ENCODE measurements at regions not wholly inside any gene's neighbourhood (a gene's known extent, or its start where the extent isn't known, plus 50 kb on each side); places are given as distances from the start of the nearest gene placed in this dataset.
"Not testable (repeated sequence)": the region's sequence is repeated elsewhere in the genome, so short reads cannot be mapped to it uniquely, and the experiment has no call there.

DNA sequence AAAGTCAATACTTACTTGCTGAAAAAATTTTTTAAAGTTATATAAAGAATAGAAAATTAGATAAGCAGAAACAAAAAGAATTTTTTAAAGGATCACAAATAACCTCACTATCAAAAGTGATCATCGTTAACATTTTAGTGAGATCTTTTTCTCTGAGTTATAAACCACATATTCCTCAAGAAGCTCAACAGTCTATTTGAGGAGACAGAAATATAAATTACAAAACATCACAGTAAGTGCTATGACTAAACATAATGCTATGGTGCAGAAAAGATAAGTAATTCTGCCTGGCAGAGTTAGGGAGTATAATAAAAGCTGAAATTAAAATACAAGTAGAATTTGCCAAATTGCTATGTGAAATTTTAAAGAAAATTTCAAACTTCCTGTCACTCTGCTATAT is 226.7 kb downstream of the LMBRD1 start:
- Histone ChIP-seq H3K9me3 (ENCODE audit: insufficient read depth, low read length) (0 out of 2 replicates have a peak, but pooled peaks cover 3% of the 10 kb centered on the region), H3K4me3 (ENCODE audit: insufficient read depth, low read length, poor library complexity, severe bottlenecking) (no peak overlapping the region), H2AFZ (ENCODE audit: low read depth, low read length, severe bottlenecking) (no peak overlapping the region), H3K4me2 (ENCODE audit: low read depth, low read length, poor library complexity, severe bottlenecking) (no peak overlapping the region), H3K36me3 (ENCODE audit: low read length) (no peaks in the 10 kb centered on the region), H3K9ac (ENCODE audit: low read length) (no peak overlapping the region), H3F3A (ENCODE audit: insufficient read depth) (no peaks in the 10 kb centered on the region), H3K79me2 (ENCODE audit: insufficient read depth, low read length) (no peaks in the 10 kb centered on the region), H3K9me2 (replicated peaks; ENCODE audit: insufficient read depth, low read length) (no peaks in the 10 kb centered on the region), H3K27ac (ENCODE audit: low read depth, low read length) (no peak overlapping the region), H3K27me3 (ENCODE audit: low read length) (no peaks in the 10 kb centered on the region), H4K20me1 (ENCODE audit: low read depth, low read length) (no peaks in the 10 kb centered on the region)
- TF ChIP-seq, protein P1, sequence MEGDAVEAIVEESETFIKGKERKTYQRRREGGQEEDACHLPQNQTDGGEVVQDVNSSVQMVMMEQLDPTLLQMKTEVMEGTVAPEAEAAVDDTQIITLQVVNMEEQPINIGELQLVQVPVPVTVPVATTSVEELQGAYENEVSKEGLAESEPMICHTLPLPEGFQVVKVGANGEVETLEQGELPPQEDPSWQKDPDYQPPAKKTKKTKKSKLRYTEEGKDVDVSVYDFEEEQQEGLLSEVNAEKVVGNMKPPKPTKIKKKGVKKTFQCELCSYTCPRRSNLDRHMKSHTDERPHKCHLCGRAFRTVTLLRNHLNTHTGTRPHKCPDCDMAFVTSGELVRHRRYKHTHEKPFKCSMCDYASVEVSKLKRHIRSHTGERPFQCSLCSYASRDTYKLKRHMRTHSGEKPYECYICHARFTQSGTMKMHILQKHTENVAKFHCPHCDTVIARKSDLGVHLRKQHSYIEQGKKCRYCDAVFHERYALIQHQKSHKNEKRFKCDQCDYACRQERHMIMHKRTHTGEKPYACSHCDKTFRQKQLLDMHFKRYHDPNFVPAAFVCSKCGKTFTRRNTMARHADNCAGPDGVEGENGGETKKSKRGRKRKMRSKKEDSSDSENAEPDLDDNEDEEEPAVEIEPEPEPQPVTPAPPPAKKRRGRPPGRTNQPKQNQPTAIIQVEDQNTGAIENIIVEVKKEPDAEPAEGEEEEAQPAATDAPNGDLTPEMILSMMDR (IDR thresholded peaks at IDR 0.05; ENCODE audit: insufficient read depth, low read length, poor library complexity, severe bottlenecking), result no peak
- TF ChIP-seq EZH2phosphoT487 (conservative IDR thresholded peaks at IDR 0.05; ENCODE audit: low read length), result no peak

DNA sequence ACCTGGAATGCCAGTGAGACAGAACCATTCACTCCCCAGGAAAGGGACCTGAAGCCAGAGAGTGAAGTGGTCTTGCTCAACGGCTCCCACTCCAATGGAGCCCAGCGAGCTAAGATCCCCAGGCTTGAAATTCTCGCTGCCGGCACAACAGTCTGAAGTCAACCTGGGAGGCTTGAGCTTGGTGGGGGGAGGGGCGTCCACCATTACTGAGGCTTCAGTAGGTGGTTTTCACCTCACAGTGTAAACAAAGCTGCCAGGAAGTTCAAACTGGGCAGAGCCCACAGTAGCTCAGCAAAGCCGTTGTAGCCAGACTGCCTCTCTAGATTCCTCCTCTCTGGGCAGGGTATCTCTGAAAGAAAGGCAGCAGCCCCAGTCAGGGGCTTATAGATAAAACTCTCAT is 236.2 kb downstream of the LMBRD1 start:
- H3K9me3 ChIP-seq (ENCODE audit: insufficient read depth, low read length); H3K4me3 ChIP-seq (ENCODE audit: insufficient read depth, low read length, poor library complexity, severe bottlenecking); H3K9me2 ChIP-seq (replicated peaks; ENCODE audit: insufficient read depth, low read length); H3K9ac ChIP-seq (ENCODE audit: low read length); H3K79me2 ChIP-seq (ENCODE audit: insufficient read depth, low read length); H3K4me2 ChIP-seq (ENCODE audit: low read depth, low read length, poor library complexity, severe bottlenecking); H3K27ac ChIP-seq (ENCODE audit: low read depth, low read length); H4K20me1 ChIP-seq (ENCODE audit: low read depth, low read length); H3K27me3 ChIP-seq (ENCODE audit: low read length); H3F3A ChIP-seq (ENCODE audit: insufficient read depth); H2AFZ ChIP-seq (ENCODE audit: low read depth, low read length, severe bottlenecking); H3K36me3 ChIP-seq (ENCODE audit: low read length): not testable (repeated sequence)

DNA sequence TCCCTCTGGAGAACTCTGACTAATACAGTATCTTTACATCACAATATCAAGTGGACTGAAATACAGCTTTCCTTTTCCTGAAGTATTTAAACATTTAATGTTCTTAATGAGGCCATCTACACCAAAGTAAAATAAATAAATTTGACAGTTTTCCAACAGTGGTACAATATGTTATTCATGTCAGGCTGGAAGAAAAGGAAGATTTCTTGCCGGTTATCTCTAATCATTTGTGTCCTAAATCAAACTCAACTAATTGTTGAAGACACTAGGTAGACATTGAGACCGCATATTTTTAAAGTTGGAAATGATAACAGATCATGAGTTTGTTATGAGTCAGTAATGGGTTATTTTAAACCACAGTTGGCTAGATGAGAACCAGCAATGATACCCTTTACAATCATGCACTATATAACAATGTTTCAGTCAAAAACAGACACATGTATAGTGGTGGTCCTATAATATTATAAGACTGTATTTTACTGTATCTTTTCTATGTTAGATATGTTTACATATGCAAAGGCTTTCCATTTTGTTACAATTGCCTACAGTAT is 241.6 kb downstream of the LMBRD1 start:
- Histone ChIP-seq H3K27me3 (ENCODE audit: low read length) (no peaks in the 10 kb centered on the region), H3K4me2 (ENCODE audit: low read depth, low read length, poor library complexity, severe bottlenecking) (no peak overlapping the region), H3K9me2 (replicated peaks; ENCODE audit: insufficient read depth, low read length) (no peaks in the 10 kb centered on the region; the same call in 1 of the 2 replicates), H4K20me1 (ENCODE audit: low read depth, low read length) (no peaks in the 10 kb centered on the region), H3K9ac (ENCODE audit: low read length) (no peak overlapping the region), H3F3A (ENCODE audit: insufficient read depth) (no peaks in the 10 kb centered on the region), H3K36me3 (ENCODE audit: low read length) (no peaks in the 10 kb centered on the region), H3K79me2 (ENCODE audit: insufficient read depth, low read length) (no peaks in the 10 kb centered on the region), H3K9me3 (ENCODE audit: insufficient read depth, low read length) (no peaks in the 10 kb centered on the region), H2AFZ (ENCODE audit: low read depth, low read length, severe bottlenecking) (no peak overlapping the region), H3K27ac (ENCODE audit: low read depth, low read length) (no peak overlapping the region), H3K4me3 (ENCODE audit: insufficient read depth, low read length, poor library complexity, severe bottlenecking) (no peak overlapping the region)
- no peak for TF ChIP-seq EZH2phosphoT487 (conservative IDR thresholded peaks at IDR 0.05; ENCODE audit: low read length)
- TF ChIP-seq, protein P1 (IDR thresholded peaks at IDR 0.05; ENCODE audit: insufficient read depth, low read length, poor library complexity, severe bottlenecking), result no peak

DNA sequence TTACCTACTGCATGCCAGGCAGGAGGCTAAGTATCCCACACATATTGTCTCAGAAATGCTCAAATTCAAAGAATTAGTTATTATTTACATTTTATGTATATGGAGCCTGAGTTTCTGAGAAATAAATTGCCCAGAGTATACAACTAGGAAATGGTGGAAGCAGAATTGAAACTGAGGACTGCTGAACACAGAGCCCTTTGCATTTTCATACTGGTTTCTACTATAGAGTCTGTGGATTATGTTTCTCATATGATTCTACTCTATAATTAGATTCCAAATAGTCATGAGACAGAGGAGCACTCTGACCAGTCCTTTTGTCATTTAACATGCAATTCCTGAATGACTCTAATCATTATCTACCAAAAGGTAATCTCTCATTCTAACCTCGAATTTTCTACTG is 254.3 kb downstream of the LMBRD1 start:
- no peaks in the 10 kb centered on the region for H3K27me3 ChIP-seq (ENCODE audit: low read length)
- no peak overlapping the region for H3K27ac ChIP-seq (ENCODE audit: low read depth, low read length)
- H3K9me3 ChIP-seq (ENCODE audit: insufficient read depth, low read length), result no peaks in the 10 kb centered on the region
- H3K4me3 ChIP-seq (ENCODE audit: insufficient read depth, low read length, poor library complexity, severe bottlenecking), result no peak overlapping the region
- H3K9me2 ChIP-seq (replicated peaks; ENCODE audit: insufficient read depth, low read length), result no peaks in the 10 kb centered on the region
- H2AFZ ChIP-seq (ENCODE audit: low read depth, low read length, severe bottlenecking), result no peak overlapping the region
- TF ChIP-seq EZH2phosphoT487 (conservative IDR thresholded peaks at IDR 0.05; ENCODE audit: low read length), result no peak
- TF ChIP-seq, protein P1 (IDR thresholded peaks at IDR 0.05; ENCODE audit: insufficient read depth, low read length, poor library complexity, severe bottlenecking), result no peak
- no peaks in the 10 kb centered on the region for H4K20me1 ChIP-seq (ENCODE audit: low read depth, low read length)
- no peaks in the 10 kb centered on the region for H3K79me2 ChIP-seq (ENCODE audit: insufficient read depth, low read length)
- no peak overlapping the region for H3K4me2 ChIP-seq (ENCODE audit: low read depth, low read length, poor library complexity, severe bottlenecking)
- H3K36me3 ChIP-seq (ENCODE audit: low read length), result no peaks in the 10 kb centered on the region
- no peak overlapping the region for H3K9ac ChIP-seq (ENCODE audit: low read length)
- no peaks in the 10 kb centered on the region for H3F3A ChIP-seq (ENCODE audit: insufficient read depth)

Measured in SU-DHL-6 (cell line).